ENCODE measurements at regions not wholly inside any gene's neighbourhood (a gene's known extent, or its start where the extent isn't known, plus 50 kb on each side); places are given as distances from the start of the nearest gene placed in this dataset.
A peak's percentile ranks its signal among the peaks of the same experiment; 100 is the strongest.
"Not testable (repeated sequence)": the region's sequence is repeated elsewhere in the genome, so short reads cannot be mapped to it uniquely, and the experiment has no call there.

GRCh38 chr13:110976785-110977184 is 61.9 kb upstream of the ANKRD10 start:
- Histone ChIP-seq H3K4me3 (ENCODE audit: low read depth, low read length) (no peak overlapping the region), H3K36me3 (ENCODE audit: control insufficient read depth, insufficient read depth, low read length) (no peaks in the 10 kb centered on the region), H3K27me3 (ENCODE audit: control insufficient read depth, insufficient read depth, low read length) (peaks cover 4% of the 10 kb centered on the region)
- TF ChIP-seq CTCF (IDR thresholded peaks at IDR 0.05; ENCODE audit: insufficient read depth, low read length, severe bottlenecking), result no peak
- FAIRE-seq (no peak), DNase-seq (ENCODE audit: low read depth) (no peak)

- TF ChIP-seq CTCF (IDR thresholded peaks at IDR 0.05; ENCODE audit: insufficient read depth, low read length, severe bottlenecking), result no peak
- FAIRE-seq, result no peak
- Histone ChIP-seq H3K27me3 (ENCODE audit: control insufficient read depth, insufficient read depth, low read length) (no peaks in the 10 kb centered on the region), H3K4me3 (ENCODE audit: low read depth, low read length) (no peak overlapping the region), H3K36me3 (ENCODE audit: control insufficient read depth, insufficient read depth, low read length) (no peaks in the 10 kb centered on the region)
- DNase-seq (ENCODE audit: low read depth), result no peak
Measured at GRCh38 chr13:110973007-110973700, 58.3 kb upstream of the ANKRD10 start.

GRCh38 chr13:110971486-110971885 is 56.6 kb upstream of the ANKRD10 start:
- H3K27me3 ChIP-seq (ENCODE audit: control insufficient read depth, insufficient read depth, low read length), result no peaks in the 10 kb centered on the region
- TF ChIP-seq CTCF (IDR thresholded peaks at IDR 0.05; ENCODE audit: insufficient read depth, low read length, severe bottlenecking), result no peak
- no peak for DNase-seq (ENCODE audit: low read depth)
- no peak for FAIRE-seq
- H3K4me3 ChIP-seq (ENCODE audit: low read depth, low read length), result no peak overlapping the region
- H3K36me3 ChIP-seq (ENCODE audit: control insufficient read depth, insufficient read depth, low read length), result no peaks in the 10 kb centered on the region

GRCh38 chr13:110967156-110967855 is 52.4 kb upstream of the ANKRD10 start:
- H3K27me3 ChIP-seq (ENCODE audit: control insufficient read depth, insufficient read depth, low read length); DNase-seq (ENCODE audit: low read depth); FAIRE-seq; H3K4me3 ChIP-seq (ENCODE audit: low read depth, low read length); H3K36me3 ChIP-seq (ENCODE audit: control insufficient read depth, insufficient read depth, low read length): not testable (repeated sequence)

GRCh38 chr13:110965755-110966134 is 50.9 kb upstream of the ANKRD10 start:
- no peak for TF ChIP-seq CTCF (IDR thresholded peaks at IDR 0.05; ENCODE audit: insufficient read depth, low read length, severe bottlenecking)
- DNase-seq (ENCODE audit: low read depth), result no peak
- FAIRE-seq, result no peak
- no peak overlapping the region for H3K4me3 ChIP-seq (ENCODE audit: low read depth, low read length)
- H3K27me3 ChIP-seq (ENCODE audit: control insufficient read depth, insufficient read depth, low read length), result no peaks in the 10 kb centered on the region
- no peaks in the 10 kb centered on the region for H3K36me3 ChIP-seq (ENCODE audit: control insufficient read depth, insufficient read depth, low read length)

GRCh38 chr13:110965038-110965754 is 50.3 kb upstream of the ANKRD10 start:
- TF ChIP-seq CTCF (IDR thresholded peaks at IDR 0.05; ENCODE audit: insufficient read depth, low read length, severe bottlenecking), result no peak
- Histone ChIP-seq H3K27me3 (ENCODE audit: control insufficient read depth, insufficient read depth, low read length) (no peaks in the 10 kb centered on the region), H3K4me3 (ENCODE audit: low read depth, low read length) (no peak overlapping the region), H3K36me3 (ENCODE audit: control insufficient read depth, insufficient read depth, low read length) (no peaks in the 10 kb centered on the region)
- FAIRE-seq, result no peak
- peak; percentile 93 for DNase-seq (ENCODE audit: low read depth)
